ENCODE measurements at regions not wholly inside any gene's neighbourhood (a gene's known extent, or its start where the extent isn't known, plus 50 kb on each side); places are given as distances from the start of the nearest gene placed in this dataset.

DNA sequence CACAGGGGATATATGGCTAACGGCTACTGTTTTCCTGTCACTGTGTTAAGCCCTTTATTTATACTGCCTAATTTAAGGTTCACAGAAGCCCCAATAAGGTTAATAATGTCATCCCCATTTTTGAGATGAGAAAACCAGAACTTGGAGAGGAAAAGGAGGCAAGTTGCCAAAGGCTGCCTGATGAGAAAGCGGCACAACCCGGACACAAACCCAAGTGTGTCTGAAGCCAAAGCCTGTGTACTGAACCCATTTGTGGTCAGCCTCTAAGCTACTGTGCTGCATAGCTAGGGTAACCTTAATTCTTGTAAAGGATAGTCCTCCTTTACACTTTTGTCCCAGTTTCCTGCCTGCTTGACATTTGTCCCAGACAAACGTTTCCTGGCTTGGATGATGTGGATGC, 954.7 kb upstream of the FANCL start:
- Histone ChIP-seq H3K27ac (replicated peaks) (no peak overlapping the region), H3K27me3 (ENCODE audit: insufficient read depth, poor library complexity, severe bottlenecking) (no peaks in the 10 kb centered on the region), H3K4me3 (replicated peaks; ENCODE audit: insufficient read depth, low read length) (no peak overlapping the region)
- TF ChIP-seq REST (IDR thresholded peaks at IDR 0.05; ENCODE audit: insufficient replicate concordance, low read depth): no peak
- no peak for TF ChIP-seq POLR2AphosphoS5 (IDR thresholded peaks at IDR 0.05; ENCODE audit: low read depth)
- no peak for TF ChIP-seq CTCF (IDR thresholded peaks at IDR 0.05; ENCODE audit: insufficient read depth, low read length)
- TF ChIP-seq SPI1 (IDR thresholded peaks at IDR 0.05; ENCODE audit: borderline replicate concordance, low read depth): no peak
- no peak for TF ChIP-seq GABPA (IDR thresholded peaks at IDR 0.05; ENCODE audit: low read depth)
- no peak for DNase-seq (ENCODE audit: low read depth in 1 of 2, low spot score in 1 of 2)

GRCh38 chr2:59191781-59192180, 950.7 kb upstream of the FANCL start:
- Histone ChIP-seq H3K27ac (replicated peaks) (no peak overlapping the region), H3K27me3 (ENCODE audit: insufficient read depth, poor library complexity, severe bottlenecking) (no peaks in the 10 kb centered on the region), H3K4me3 (replicated peaks; ENCODE audit: insufficient read depth, low read length) (no peak overlapping the region)
- TF ChIP-seq REST (IDR thresholded peaks at IDR 0.05; ENCODE audit: insufficient replicate concordance, low read depth) (no peak), SPI1 (IDR thresholded peaks at IDR 0.05; ENCODE audit: borderline replicate concordance, low read depth) (no peak), GABPA (IDR thresholded peaks at IDR 0.05; ENCODE audit: low read depth) (no peak), CTCF (IDR thresholded peaks at IDR 0.05; ENCODE audit: insufficient read depth, low read length) (no peak), POLR2AphosphoS5 (IDR thresholded peaks at IDR 0.05; ENCODE audit: low read depth) (no peak)
- no peak for DNase-seq (ENCODE audit: low read depth in 1 of 2, low spot score in 1 of 2)

- H3K27me3 ChIP-seq (ENCODE audit: insufficient read depth, poor library complexity, severe bottlenecking): no peaks in the 10 kb centered on the region
- no peak overlapping the region for H3K4me3 ChIP-seq (replicated peaks; ENCODE audit: insufficient read depth, low read length)
- no peak overlapping the region for H3K27ac ChIP-seq (replicated peaks)
- no peak for DNase-seq (ENCODE audit: low read depth in 1 of 2, low spot score in 1 of 2)
- TF ChIP-seq POLR2AphosphoS5 (IDR thresholded peaks at IDR 0.05; ENCODE audit: low read depth) (no peak), CTCF (IDR thresholded peaks at IDR 0.05; ENCODE audit: insufficient read depth, low read length) (no peak), REST (IDR thresholded peaks at IDR 0.05; ENCODE audit: insufficient replicate concordance, low read depth) (no peak), SPI1 (IDR thresholded peaks at IDR 0.05; ENCODE audit: borderline replicate concordance, low read depth) (no peak), GABPA (IDR thresholded peaks at IDR 0.05; ENCODE audit: low read depth) (no peak)
Observed at GRCh38 chr2:59190518-59190917, 949.4 kb upstream of the FANCL start.

Data from HL-60 (cell line).